Kidney capillary endothelial cell (primary cell): ENCODE measurements at regions not wholly inside any gene's neighbourhood (a gene's known extent, or its start where the extent isn't known, plus 50 kb on each side); places are given as distances from the start of the nearest gene placed in this dataset.

Experiments
- DNase-seq: peaks from one replicate; pipeline ENCODE4 v3.0.0-alpha.2; 2018; ENCODE audit warnings: low spot score

- no peak for DNase-seq
These were observed 326.4 kb downstream of the MEI4 start for GRCh38 chr6:77979204-77979603.

- no peak for DNase-seq
These were observed 333.7 kb downstream of the MEI4 start for GRCh38 chr6:77986380-77987034.

- DNase-seq = no peak
These were observed 334.2 kb downstream of the MEI4 start for GRCh38 chr6:77987035-77987384.

- no peak for DNase-seq
These were observed 357.3 kb downstream of the MEI4 start for GRCh38 chr6:78010130-78010529.

DNA sequence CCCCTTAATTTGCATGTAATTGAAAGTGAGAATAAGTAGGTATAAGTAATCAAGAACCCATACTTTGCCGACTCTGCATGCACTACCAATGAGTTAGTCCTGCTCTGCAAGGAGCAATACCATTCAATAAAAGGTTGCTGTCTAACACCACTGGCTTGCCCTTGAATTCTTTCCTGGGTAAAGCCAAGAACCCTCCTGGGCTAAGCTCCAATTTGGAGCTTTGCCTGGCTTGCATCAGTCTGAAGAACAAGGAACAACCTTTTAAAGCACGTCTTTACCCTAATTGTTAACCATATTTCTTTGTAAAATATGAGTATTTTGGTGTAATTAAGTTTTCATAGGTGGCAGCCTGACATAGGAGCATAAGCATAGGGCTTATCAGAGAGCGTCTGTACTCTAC, 367.7 kb downstream of the MEI4 start:
- DNase-seq = no peak

GRCh38 chr6:78025502-78025901, 372.7 kb downstream of the MEI4 start:
- no peak for DNase-seq

DNA sequence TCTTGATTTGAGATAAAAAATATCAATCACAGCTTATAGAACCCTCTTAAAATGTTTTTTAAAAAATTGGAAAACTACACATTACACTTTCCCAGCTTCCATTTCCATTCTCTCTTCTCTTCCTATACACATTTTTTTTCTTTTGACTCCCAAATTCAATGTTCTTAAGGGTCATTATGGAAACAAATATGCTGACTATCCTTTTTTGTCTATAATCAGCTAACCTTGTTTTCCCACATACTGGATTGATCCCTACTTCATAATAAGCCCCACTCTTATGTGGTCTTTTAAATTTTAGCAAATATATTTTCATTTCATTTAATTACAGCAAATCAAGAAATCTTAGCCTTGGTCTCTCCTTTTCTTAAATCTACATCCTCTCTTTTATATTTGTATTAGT, 378.4 kb downstream of the MEI4 start:
- DNase-seq = no peak

- DNase-seq = no peak
These were observed 406.3 kb downstream of the MEI4 start for GRCh38 chr6:78059171-78059570.

GRCh38 chr6:78062993-78063392, 410.2 kb downstream of the MEI4 start:
- no peak for DNase-seq

- DNase-seq = no peak
These were observed 423.5 kb downstream of the MEI4 start for GRCh38 chr6:78076371-78076770.

DNA sequence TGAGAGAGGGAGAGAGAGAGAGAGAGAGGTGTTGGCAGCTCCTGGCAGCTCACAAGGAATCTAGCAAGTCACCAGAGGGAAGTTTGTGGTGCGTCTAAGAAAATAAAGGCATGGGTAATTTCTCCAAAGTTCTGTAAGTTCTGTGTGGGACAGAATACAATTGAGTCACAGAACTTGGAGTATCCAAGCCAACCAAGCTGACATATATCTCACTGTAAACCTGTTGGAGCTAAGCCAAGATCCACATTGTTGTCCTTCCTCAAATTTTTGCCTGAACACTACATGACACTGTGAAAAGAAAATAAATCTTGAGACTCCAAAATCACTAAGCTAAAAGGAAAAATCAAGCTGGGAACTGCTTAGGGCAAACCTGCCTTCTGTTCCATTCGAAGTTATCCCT, 436.7 kb downstream of the MEI4 start:
- DNase-seq = no peak

DNA sequence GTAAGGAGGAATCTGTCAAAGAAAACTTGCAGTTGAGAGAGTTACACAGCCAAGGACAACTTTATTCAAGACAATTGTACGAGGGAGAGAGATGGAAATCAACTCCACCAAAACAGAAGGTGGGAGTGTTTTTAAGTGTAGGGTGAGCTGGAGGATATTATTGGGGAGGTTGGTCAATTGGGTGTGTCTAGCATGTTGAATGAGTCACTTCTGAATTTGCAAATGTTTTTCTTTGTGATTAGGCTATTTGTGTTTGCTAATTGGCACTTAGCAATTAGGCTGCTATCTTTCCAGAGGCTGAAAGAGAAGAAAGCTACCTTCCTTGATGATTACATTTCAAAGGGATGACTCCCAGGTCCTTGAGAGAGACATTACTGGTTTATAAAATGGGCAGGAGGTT, 441.1 kb downstream of the MEI4 start:
- no peak for DNase-seq

DNA sequence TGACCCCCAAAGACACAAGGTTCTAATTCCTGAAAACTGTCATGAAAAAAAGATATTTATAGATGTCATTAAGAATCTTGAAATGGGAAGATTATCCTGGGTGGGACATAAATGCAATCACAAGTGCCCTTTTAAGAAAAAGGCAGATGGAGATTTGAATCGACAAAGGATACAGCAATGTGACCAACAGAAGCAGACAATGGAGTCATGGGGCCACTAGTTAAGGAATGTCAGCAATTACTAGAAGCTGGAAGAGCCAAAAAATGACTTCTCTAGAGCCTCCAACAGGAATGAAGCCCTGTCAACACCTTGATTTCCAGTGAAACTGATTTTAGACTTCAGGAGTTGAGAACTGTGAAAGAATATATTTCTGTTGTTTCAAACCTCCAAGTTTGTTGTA, 448.5 kb downstream of the MEI4 start:
- DNase-seq = no peak

DNA sequence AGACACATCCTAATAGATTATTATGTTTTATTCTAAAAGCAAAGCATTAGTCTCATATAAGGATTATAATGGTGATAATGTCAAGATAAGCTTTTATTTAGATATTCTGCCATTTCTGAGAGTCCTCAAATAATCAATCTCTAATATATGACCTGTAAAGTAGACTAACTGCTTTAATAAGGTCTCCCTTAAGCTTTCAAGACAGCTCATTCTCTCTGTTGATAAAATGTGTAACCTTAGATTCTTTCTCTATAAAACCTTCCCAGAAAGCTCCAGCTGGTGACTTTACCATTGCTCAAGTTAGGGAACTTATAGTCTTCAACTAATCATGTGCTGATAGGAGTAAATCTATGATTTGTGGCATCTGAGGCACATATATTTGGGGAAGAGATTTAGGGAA, 457.8 kb downstream of the MEI4 start:
- no peak for DNase-seq

- DNase-seq = no peak
These were observed 465.1 kb downstream of the MEI4 start for GRCh38 chr6:78117966-78118365.

DNA sequence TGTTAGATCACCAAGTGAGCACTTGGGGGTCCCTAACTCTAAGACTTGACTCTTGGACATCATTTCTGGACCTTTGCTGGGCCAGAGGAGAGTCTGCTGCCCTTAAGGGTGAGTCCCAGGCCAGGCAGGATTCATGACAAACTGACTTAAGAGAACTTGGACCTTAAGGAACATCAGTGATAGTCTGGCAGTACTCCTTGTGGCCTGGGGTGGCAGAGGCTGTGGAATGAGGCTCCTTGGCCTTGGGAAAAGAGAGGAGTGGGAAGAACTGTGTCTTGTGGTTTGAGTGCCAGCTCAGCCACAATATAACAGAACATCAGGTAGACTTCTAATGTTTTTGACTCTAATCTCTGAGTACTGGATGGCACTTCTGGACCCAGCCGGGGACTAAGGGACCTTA, 478.7 kb downstream of the MEI4 start:
- no peak for DNase-seq

- no peak for DNase-seq
These were observed 480.0 kb downstream of the MEI4 start for GRCh38 chr6:78132671-78133410.

DNA sequence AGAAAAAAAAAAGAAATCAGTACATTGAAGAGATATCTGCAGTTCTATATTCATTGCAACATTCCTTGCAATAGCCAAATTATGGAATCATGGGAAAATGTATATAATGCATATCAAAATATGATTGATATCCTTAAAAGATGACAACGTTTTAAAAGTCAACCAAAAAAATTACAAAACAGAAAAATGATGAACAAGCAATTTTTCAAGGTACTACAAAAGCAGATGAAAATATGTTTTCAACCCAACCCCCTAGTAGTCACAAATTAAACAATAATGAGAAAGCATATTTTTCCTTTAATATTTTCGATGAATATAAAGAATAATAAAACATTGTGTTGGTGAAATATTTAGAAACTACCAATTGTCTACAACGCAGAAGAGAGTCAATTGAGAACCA, 497.6 kb downstream of the MEI4 start:
- no peak for DNase-seq

- no peak for DNase-seq
These were observed 501.1 kb downstream of the MEI4 start for GRCh38 chr6:78153976-78154375.

DNA sequence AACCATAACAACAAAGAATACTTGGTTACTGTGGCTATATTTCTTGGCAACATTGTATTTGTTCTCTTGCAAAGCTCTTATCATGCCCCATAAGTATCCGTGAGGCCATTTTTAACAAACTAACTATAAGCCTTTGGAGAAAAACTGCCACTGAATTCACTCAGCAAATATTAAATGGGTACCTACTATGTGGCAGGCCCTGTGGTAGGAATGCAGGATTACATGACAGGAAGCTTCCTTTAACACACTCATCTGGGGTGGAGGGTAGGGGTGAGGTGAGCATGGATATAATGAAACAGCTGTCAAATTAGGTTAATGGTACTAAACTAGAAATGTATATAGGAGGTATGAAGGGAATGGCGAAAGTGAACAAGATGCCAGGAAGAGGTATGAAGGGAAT, 504.8 kb downstream of the MEI4 start:
- no peak for DNase-seq

DNA sequence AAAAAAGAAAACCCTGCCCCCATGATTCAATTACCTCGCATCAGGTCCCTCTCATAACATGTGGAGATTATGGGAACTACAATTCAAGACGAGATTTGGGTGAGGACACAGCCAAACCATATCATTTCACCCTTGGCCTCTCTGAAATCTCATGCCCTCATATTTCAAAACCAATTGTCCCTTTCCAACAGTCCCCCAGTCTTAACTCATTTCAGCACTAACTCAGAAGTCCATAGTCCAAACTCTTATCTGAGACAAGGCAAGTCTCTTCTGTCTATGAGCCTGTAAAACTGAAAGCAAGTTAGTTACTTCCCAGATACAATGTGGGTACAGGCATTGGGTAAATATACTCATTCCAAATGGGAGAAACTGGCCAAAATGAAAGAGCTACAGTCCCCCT, 536.1 kb downstream of the MEI4 start:
- DNase-seq = no peak

- DNase-seq = no peak
These were observed 539.2 kb downstream of the MEI4 start for GRCh38 chr6:78192057-78192456.

GRCh38 chr6:78199044-78199443, 546.2 kb downstream of the MEI4 start:
- DNase-seq = no peak

DNA sequence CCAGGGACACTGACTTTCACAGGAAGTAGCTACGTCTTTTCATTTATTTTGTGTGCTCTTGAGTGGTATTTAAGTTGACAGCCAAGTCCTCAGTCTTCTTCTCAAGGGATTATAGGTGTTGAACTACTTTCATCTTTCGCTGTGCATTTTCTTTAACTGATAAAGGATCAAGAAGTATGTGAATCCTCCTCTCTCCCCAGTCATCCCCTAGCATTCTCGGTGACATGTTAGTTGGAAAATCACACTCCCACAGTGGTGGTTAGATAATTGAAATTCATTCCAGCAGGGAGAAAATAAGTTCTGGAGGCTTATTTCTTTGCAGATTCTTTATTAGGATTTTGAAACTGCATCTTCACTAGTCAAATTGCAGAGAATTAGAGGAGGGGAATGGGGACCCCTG, 569.4 kb downstream of the MEI4 start:
- DNase-seq = no peak
